GM12878 (cell line): ENCODE measurements at regions not wholly inside any gene's neighbourhood (a gene's known extent, or its start where the extent isn't known, plus 50 kb on each side); places are given as distances from the start of the nearest gene placed in this dataset.

Source experiments
- ATAC-seq: fragments of 200-7000 bp; cut with Tn5 transposase; 3 replicates; pipeline ENCODE4 v1.9.1; 2020; ENCODE audit warnings: mild to moderate bottlenecking, moderate library complexity
- BruUV-seq: library from RNA; stranded (reverse); fragments of 400-500 nt; replicated peaks from 2 replicates; lab custom pipeline; 2021; lab: Mats Ljungman, UMichigan
- CTCF ChIA-PET: fragments of 300-600 bp; sonication (Branson Sonifier 250); formaldehyde crosslinking; extraction: SDS; loops from one replicate; lab custom pipeline; 2021; ENCODE audit warnings: inconsistent platforms; lab: Yijun Ruan, JAX
- POLR2A ChIA-PET: fragments of 350-600 bp; formaldehyde crosslinking; extraction: SDS; loops from one replicate; lab custom pipeline; 2021; ENCODE audit warnings: inconsistent platforms; lab: Charles Lee
- RAD21 ChIA-PET: fragments of 300-600 bp; sonication (Branson Sonifier 250); formaldehyde crosslinking; loops from one replicate; lab custom pipeline; 2023; ENCODE audit warnings: antibody characterized with exemption; ENCODE audit not compliant: unreplicated experiment; lab: Charles Lee
- SMC1A ChIA-PET: fragments of 300-600 bp; sonication (Branson Sonifier 250); formaldehyde crosslinking; loops from one replicate; lab custom pipeline; 2023; ENCODE audit not compliant: unreplicated experiment, uncharacterized antibody; lab: Charles Lee
- DNase-seq: peaks from one replicate; pipeline ENCODE4 v3.0.0-alpha.2; 2011; ENCODE audit warnings: low read depth, low spot score
- FAIRE-seq: peaks from 3 replicates; lab custom pipeline; 2011; peaks lifted over from hg19 to GRCh38; lab: Jason Lieb, UNC
- H2AFZ ChIP-seq: 2 replicates; pipeline ENCODE4 v1.6.0; 2011; ENCODE audit warnings: low read depth, low read length, control low read depth; ENCODE audit not compliant: control insufficient read depth
- H3K27ac ChIP-seq: 2 replicates; pipeline ENCODE4 v1.5.1; 2011; ENCODE audit warnings: control low read depth; ENCODE audit not compliant: control insufficient read depth, insufficient read depth
- H3K27me3 ChIP-seq, 2 experiments: replicated peaks in 1 of 2; 2 replicates each; pipeline versions ENCODE4 v1.6.0 to v1.6.1; 2011; ENCODE audit warnings: low read length in 1 of 2; ENCODE audit not compliant: control insufficient read depth in 2 of 2, insufficient read depth in 2 of 2
- H3K36me3 ChIP-seq, 2 experiments: 2 replicates each; pipeline ENCODE4 v1.5.1; 2011; ENCODE audit warnings: low read length in 1 of 2; ENCODE audit not compliant: control insufficient read depth in 2 of 2, insufficient read depth in 2 of 2
- H3K4me1 ChIP-seq: 2 replicates; pipeline ENCODE4 v1.6.1; 2011; ENCODE audit warnings: mild to moderate bottlenecking, low read length, moderate library complexity, mixed read lengths; ENCODE audit not compliant: control insufficient read depth, insufficient read depth
- H3K4me2 ChIP-seq: 2 replicates; pipeline ENCODE4 v1.6.0; 2011; ENCODE audit warnings: control low read depth; ENCODE audit not compliant: control insufficient read depth, insufficient read depth
- H3K4me3 ChIP-seq: fragments of 200-600 bp; sonication (generic); 2 replicates; pipeline ENCODE4 v1.5.1; 2016
- H3K79me2 ChIP-seq: 2 replicates; pipeline ENCODE4 v1.6.0; 2011; ENCODE audit warnings: low read length; ENCODE audit not compliant: control insufficient read depth, insufficient read depth
- H3K9ac ChIP-seq: 2 replicates; pipeline ENCODE4 v1.8.0; 2011; ENCODE audit warnings: low read length, control low read depth, mixed read lengths; ENCODE audit not compliant: control insufficient read depth, insufficient read depth
- H3K9me3 ChIP-seq: replicated peaks from 3 replicates; pipeline ENCODE4 v1.5.1; 2011; ENCODE audit warnings: mild to moderate bottlenecking, low read length; ENCODE audit not compliant: control insufficient read depth, insufficient read depth
- H4K20me1 ChIP-seq: 2 replicates; pipeline ENCODE4 v1.6.0; 2011; ENCODE audit not compliant: control insufficient read depth, insufficient read depth
- CEBPB ChIP-seq, 2 experiments: fragments of 150-350 bp in 1 of 2; IDR thresholded peaks; 2 replicates each; pipeline ENCODE4 v1.6.1; 2012 to 2014; ENCODE audit warnings: low read depth in 2 of 2, low read length in 2 of 2, borderline replicate concordance in 1 of 2, inconsistent platforms in 1 of 2
- IRF4 ChIP-seq: IDR thresholded peaks from 2 replicates; pipeline ENCODE4 v1.6.1; 2011; ENCODE audit warnings: low read depth, low read length
- NBN ChIP-seq: fragments of 450-650 bp; IDR thresholded peaks from 2 replicates; pipeline ENCODE4 v1.6.1; 2016
- NFYA ChIP-seq: IDR thresholded peaks from 2 replicates; pipeline ENCODE4 v1.6.1; 2011; ENCODE audit warnings: low read depth, mild to moderate bottlenecking, low read length, improper control_type of control experiment, borderline replicate concordance
- RB1 ChIP-seq: fragments of 450-650 bp; formaldehyde crosslinking; IDR thresholded peaks from 2 replicates; pipeline ENCODE4 v1.6.1; 2017; ENCODE audit warnings: mild to moderate bottlenecking, borderline replicate concordance
- RCOR1 ChIP-seq: conservative IDR thresholded peaks from 2 replicates; pipeline ENCODE4 v1.6.1; 2012; ENCODE audit warnings: low read depth, low read length, improper control_type of control experiment
- SIX5 ChIP-seq: IDR thresholded peaks from 2 replicates; pipeline ENCODE4 v1.6.1; 2011; ENCODE audit warnings: mild to moderate bottlenecking, low read depth, low read length, moderate library complexity; ENCODE audit not compliant: severe bottlenecking
- SMAD1 ChIP-seq: fragments of 450-650 bp; IDR thresholded peaks from 2 replicates; pipeline ENCODE4 v1.6.1; 2018; ENCODE audit warnings: mild to moderate bottlenecking, low read depth; ENCODE audit not compliant: partially characterized antibody
- SPI1 ChIP-seq: IDR thresholded peaks from 2 replicates; pipeline ENCODE4 v1.6.1; 2011; ENCODE audit warnings: low read depth, mild to moderate bottlenecking, low read length, moderate library complexity, borderline replicate concordance; ENCODE audit not compliant: insufficient read depth
- STAT1 ChIP-seq: fragments of 450-650 bp; conservative IDR thresholded peaks from 2 replicates; pipeline ENCODE4 v1.6.1; 2014; ENCODE audit warnings: antibody characterized with exemption, mild to moderate bottlenecking
- SUPT20H ChIP-seq: IDR thresholded peaks from 2 replicates; pipeline ENCODE4 v1.6.1; 2011; ENCODE audit warnings: low read depth, mild to moderate bottlenecking, low read length, moderate library complexity, borderline replicate concordance; ENCODE audit not compliant: control insufficient read depth
- TCF7 ChIP-seq: IDR thresholded peaks from 2 replicates; pipeline ENCODE4 v1.6.1; 2014; ENCODE audit warnings: antibody characterized with exemption, borderline replicate concordance
- WGBS: methylation state at CpG from one replicate; pipeline ENCODE4 v1.1.6; 2016; ENCODE audit warnings: low lambda C conversion rate; ENCODE audit not compliant: insufficient replicate concordance, insufficient coverage; ENCODE audit errors: missing lambda C conversion rate; 5-methylcytosine and 5-hydroxymethylcytosine counted together
- in situ Hi-C: fragments of 300-500 bp; cut with MboI; formaldehyde crosslinking; loops from 9 replicates; pipeline ENCODE4 v1.14.3; 2018; ENCODE audit warnings: mixed read lengths
- intact Hi-C: fragments of 100-400 bp; cut with micrococcal nuclease; formaldehyde crosslinking; loops from one replicate; pipeline ENCODE4 v1.14.2; 2022; ENCODE audit not compliant: unreplicated experiment
- TF ChIP-seq, protein P1 (sequence below): fragments of 450-650 bp; conservative IDR thresholded peaks from 2 replicates; pipeline ENCODE4 v1.6.1; 2017; ENCODE audit warnings: mild to moderate bottlenecking, moderate library complexity
- TF ChIP-seq, protein P2 (sequence below): IDR thresholded peaks from 2 replicates; pipeline ENCODE4 v1.6.1; 2012; ENCODE audit warnings: low read depth, low read length, improper control_type of control experiment
- TF ChIP-seq, protein P3 (sequence below): fragments of 450-650 bp; IDR thresholded peaks from 2 replicates; pipeline ENCODE4 v1.6.1; 2017; ENCODE audit warnings: mild to moderate bottlenecking
- TF ChIP-seq, protein P4 (sequence below): IDR thresholded peaks from 2 replicates; pipeline ENCODE4 v1.6.1; 2012; ENCODE audit warnings: improper control_type of control experiment, low read depth, low read length; ENCODE audit not compliant: insufficient replicate concordance

DNA sequence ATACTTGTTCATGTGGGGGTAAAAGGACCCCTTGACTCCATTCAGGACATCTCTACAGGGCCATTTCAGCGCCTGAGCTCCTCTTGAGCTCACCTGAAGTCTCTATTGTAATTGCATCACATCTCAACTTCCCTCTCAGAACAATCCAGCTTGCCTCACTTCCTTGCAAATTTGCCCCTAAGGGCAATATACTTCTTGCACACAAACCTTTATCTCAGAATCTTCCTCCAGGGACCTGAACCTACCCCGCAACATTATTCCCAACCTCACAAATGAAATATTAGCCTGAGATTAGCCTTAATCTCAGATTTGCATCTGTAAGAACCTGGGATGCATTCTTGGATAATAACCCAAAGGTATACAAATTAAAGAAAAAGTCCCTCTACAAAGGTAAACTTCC is 159.2 kb downstream of the DRD1 start:
- 0% methylated on average over 2 of the region's 2 CpGs for WGBS
- intact Hi-C loops (no loop called here), in situ Hi-C loops (no loop called here)
- no peaks in the 10 kb centered on the region for H3K79me2 ChIP-seq
- H3K36me3 ChIP-seq, result no peaks in the 10 kb centered on the region
- H2AFZ ChIP-seq, result no peak overlapping the region
- no TSS peak for BruUV-seq
- H3K4me2 ChIP-seq, result no peak overlapping the region
- H3K4me1 ChIP-seq, result no peaks in the 10 kb centered on the region
- ChIA-PET CTCF (no interaction called here), POLR2A (no interaction called here), RAD21 (no interaction called here), SMC1A (no interaction called here)
- ATAC-seq, result no peak
- DNase-seq, result no peak
- H4K20me1 ChIP-seq, result no peaks in the 10 kb centered on the region
- no peaks in the 10 kb centered on the region for H3K27me3 ChIP-seq
- H3K27ac ChIP-seq, result no peak overlapping the region
- H3K9ac ChIP-seq, result no peak overlapping the region
- no peak overlapping the region for H3K4me3 ChIP-seq
- no peak for FAIRE-seq
- TF ChIP-seq, protein P1, sequence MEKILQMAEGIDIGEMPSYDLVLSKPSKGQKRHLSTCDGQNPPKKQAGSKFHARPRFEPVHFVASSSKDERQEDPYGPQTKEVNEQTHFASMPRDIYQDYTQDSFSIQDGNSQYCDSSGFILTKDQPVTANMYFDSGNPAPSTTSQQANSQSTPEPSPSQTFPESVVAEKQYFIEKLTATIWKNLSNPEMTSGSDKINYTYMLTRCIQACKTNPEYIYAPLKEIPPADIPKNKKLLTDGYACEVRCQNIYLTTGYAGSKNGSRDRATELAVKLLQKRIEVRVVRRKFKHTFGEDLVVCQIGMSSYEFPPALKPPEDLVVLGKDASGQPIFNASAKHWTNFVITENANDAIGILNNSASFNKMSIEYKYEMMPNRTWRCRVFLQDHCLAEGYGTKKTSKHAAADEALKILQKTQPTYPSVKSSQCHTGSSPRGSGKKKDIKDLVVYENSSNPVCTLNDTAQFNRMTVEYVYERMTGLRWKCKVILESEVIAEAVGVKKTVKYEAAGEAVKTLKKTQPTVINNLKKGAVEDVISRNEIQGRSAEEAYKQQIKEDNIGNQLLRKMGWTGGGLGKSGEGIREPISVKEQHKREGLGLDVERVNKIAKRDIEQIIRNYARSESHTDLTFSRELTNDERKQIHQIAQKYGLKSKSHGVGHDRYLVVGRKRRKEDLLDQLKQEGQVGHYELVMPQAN, result no peak
- TF ChIP-seq, protein P2, sequence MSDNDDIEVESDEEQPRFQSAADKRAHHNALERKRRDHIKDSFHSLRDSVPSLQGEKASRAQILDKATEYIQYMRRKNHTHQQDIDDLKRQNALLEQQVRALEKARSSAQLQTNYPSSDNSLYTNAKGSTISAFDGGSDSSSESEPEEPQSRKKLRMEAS, result no peak
- TF ChIP-seq SPI1, result no peak
- TF ChIP-seq NBN, result no peak
- TF ChIP-seq NFYA, result no peak
- TF ChIP-seq TCF7, result no peak
- no peak for TF ChIP-seq STAT1
- TF ChIP-seq, protein P3, sequence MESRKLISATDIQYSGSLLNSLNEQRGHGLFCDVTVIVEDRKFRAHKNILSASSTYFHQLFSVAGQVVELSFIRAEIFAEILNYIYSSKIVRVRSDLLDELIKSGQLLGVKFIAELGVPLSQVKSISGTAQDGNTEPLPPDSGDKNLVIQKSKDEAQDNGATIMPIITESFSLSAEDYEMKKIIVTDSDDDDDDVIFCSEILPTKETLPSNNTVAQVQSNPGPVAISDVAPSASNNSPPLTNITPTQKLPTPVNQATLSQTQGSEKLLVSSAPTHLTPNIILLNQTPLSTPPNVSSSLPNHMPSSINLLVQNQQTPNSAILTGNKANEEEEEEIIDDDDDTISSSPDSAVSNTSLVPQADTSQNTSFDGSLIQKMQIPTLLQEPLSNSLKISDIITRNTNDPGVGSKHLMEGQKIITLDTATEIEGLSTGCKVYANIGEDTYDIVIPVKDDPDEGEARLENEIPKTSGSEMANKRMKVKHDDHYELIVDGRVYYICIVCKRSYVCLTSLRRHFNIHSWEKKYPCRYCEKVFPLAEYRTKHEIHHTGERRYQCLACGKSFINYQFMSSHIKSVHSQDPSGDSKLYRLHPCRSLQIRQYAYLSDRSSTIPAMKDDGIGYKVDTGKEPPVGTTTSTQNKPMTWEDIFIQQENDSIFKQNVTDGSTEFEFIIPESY, result no peak
- TF ChIP-seq RB1, result no peak
- no peak for TF ChIP-seq CEBPB (IDR thresholded peaks at IDR 0.05; ENCODE audit: borderline replicate concordance in 1 of 2, low read depth in 2 of 2, low read length in 2 of 2)
- TF ChIP-seq, protein P4, sequence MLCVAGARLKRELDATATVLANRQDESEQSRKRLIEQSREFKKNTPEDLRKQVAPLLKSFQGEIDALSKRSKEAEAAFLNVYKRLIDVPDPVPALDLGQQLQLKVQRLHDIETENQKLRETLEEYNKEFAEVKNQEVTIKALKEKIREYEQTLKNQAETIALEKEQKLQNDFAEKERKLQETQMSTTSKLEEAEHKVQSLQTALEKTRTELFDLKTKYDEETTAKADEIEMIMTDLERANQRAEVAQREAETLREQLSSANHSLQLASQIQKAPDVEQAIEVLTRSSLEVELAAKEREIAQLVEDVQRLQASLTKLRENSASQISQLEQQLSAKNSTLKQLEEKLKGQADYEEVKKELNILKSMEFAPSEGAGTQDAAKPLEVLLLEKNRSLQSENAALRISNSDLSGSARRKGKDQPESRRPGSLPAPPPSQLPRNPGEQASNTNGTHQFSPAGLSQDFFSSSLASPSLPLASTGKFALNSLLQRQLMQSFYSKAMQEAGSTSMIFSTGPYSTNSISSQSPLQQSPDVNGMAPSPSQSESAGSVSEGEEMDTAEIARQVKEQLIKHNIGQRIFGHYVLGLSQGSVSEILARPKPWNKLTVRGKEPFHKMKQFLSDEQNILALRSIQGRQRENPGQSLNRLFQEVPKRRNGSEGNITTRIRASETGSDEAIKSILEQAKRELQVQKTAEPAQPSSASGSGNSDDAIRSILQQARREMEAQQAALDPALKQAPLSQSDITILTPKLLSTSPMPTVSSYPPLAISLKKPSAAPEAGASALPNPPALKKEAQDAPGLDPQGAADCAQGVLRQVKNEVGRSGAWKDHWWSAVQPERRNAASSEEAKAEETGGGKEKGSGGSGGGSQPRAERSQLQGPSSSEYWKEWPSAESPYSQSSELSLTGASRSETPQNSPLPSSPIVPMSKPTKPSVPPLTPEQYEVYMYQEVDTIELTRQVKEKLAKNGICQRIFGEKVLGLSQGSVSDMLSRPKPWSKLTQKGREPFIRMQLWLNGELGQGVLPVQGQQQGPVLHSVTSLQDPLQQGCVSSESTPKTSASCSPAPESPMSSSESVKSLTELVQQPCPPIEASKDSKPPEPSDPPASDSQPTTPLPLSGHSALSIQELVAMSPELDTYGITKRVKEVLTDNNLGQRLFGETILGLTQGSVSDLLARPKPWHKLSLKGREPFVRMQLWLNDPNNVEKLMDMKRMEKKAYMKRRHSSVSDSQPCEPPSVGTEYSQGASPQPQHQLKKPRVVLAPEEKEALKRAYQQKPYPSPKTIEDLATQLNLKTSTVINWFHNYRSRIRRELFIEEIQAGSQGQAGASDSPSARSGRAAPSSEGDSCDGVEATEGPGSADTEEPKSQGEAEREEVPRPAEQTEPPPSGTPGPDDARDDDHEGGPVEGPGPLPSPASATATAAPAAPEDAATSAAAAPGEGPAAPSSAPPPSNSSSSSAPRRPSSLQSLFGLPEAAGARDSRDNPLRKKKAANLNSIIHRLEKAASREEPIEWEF, result no peak
- TF ChIP-seq SMAD1, result no peak
- no peak for TF ChIP-seq SIX5
- no peak for TF ChIP-seq IRF4
- no peak for TF ChIP-seq RCOR1
- TF ChIP-seq SUPT20H, result no peak
- no peaks in the 10 kb centered on the region for H3K9me3 ChIP-seq
